SK-N-MC (cell line): ENCODE measurements at regions not wholly inside any gene's neighbourhood (a gene's known extent, or its start where the extent isn't known, plus 50 kb on each side); places are given as distances from the start of the nearest gene placed in this dataset.
"Not testable (repeated sequence)": the region's sequence is repeated elsewhere in the genome, so short reads cannot be mapped to it uniquely, and the experiment has no call there.

Experiments used
- DNase-seq: peaks from one replicate; pipeline ENCODE4 v3.0.0-alpha.2; 2011; ENCODE audit warnings: low read depth, low spot score
- H3K27ac ChIP-seq: fragments of 200-600 bp; sonication (generic); 2 replicates; pipeline ENCODE4 v1.5.1; 2016; ENCODE audit warnings: mixed run types
- H3K36me3 ChIP-seq: fragments of 200-600 bp; sonication (generic); 2 replicates; pipeline ENCODE4 v1.6.1; 2017; ENCODE audit warnings: antibody characterized with exemption, low read length, mixed read lengths; ENCODE audit not compliant: insufficient read depth
- H3K4me3 ChIP-seq: fragments of 200-600 bp; sonication (generic); 2 replicates; pipeline ENCODE4 v1.5.1; 2016
- H3K9ac ChIP-seq: fragments of 200-600 bp; sonication (generic); 2 replicates; pipeline ENCODE4 v1.8.0; 2017; ENCODE audit warnings: mixed run types, mixed read lengths; ENCODE audit not compliant: insufficient read length
- H3K9me3 ChIP-seq: fragments of 200-600 bp; sonication (generic); 2 replicates; pipeline ENCODE4 v1.6.1; 2017; ENCODE audit warnings: low read depth, mild to moderate bottlenecking, antibody characterized with exemption, low read length, moderate library complexity, mixed read lengths
- EZH2 ChIP-seq: fragments of 200-600 bp; sonication (generic); IDR thresholded peaks from one replicate; pipeline ENCODE4 v1.6.1; 2017; ENCODE audit warnings: antibody characterized with exemption
- FOXP2 ChIP-seq: optimal IDR thresholded peaks from 2 replicates; pipeline ENCODE3; 2011; ENCODE audit warnings: mild to moderate bottlenecking, moderate library complexity; ENCODE audit not compliant: insufficient read depth; ENCODE audit errors: extremely low read length, control extremely low read depth
- POLR2AphosphoS5 ChIP-seq: IDR thresholded peaks from 2 replicates; pipeline ENCODE4 v1.6.1; 2012; ENCODE audit warnings: mild to moderate bottlenecking, low read depth, low read length, borderline replicate concordance

- no peaks in the 10 kb centered on the region for H3K9me3 ChIP-seq
- no peak overlapping the region for H3K9ac ChIP-seq
- H3K27ac ChIP-seq = no peak overlapping the region
- no peak for TF ChIP-seq FOXP2
- TF ChIP-seq EZH2 = no peak
- no peak for TF ChIP-seq POLR2AphosphoS5
- no peak overlapping the region for H3K4me3 ChIP-seq
- no peak for DNase-seq
- no peaks in the 10 kb centered on the region for H3K36me3 ChIP-seq
Measured at GRCh38 chr2:16222326-16222725, 282.0 kb downstream of the MYCN start.

- Histone ChIP-seq H3K9ac (no peak overlapping the region), H3K36me3 (no peaks in the 10 kb centered on the region), H3K4me3 (no peak overlapping the region), H3K9me3 (no peaks in the 10 kb centered on the region), H3K27ac (no peak overlapping the region)
- no peak for TF ChIP-seq POLR2AphosphoS5
- no peak for TF ChIP-seq EZH2
- no peak for TF ChIP-seq FOXP2
- DNase-seq = no peak
Measured at GRCh38 chr2:16221461-16222010, 281.2 kb downstream of the MYCN start.

DNA sequence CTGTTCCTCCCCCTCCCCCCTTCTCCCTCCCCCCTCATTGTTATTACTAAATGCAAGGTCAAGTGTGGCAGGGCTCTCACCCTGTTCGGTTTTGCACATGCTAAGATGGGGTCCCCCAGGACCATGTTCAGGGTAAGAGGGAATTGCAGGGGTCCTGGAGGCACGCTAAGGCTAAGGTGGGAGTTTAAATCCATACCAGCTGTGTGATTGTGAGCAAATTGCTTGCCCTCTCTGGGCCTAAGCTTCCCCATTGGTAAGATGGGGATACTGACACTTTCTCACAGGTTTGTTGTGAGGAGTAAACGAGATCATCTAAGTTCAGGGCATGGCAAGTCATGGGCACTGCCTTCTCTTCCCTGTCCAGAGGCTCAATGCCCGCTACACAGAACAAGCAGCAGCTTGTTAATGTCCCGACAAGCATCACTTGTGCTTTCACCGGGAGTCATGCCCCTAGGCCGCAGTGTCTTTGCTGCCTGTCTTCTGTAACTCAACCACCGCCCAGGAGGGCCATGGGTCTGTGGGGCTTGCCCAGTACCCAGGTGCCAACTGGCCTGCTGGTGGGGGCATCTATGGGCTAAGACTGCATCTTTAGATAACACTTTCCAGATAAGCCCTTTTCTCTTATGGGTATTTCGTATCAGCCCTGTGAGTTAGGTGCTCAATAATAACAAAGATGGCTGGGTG, 279.1 kb downstream of the MYCN start:
- no peaks in the 10 kb centered on the region for H3K9me3 ChIP-seq
- H3K36me3 ChIP-seq = no peaks in the 10 kb centered on the region
- DNase-seq = no peak
- TF ChIP-seq POLR2AphosphoS5 (no peak), FOXP2 (no peak), EZH2 (no peak)
- H3K27ac ChIP-seq = no peak overlapping the region
- no peak overlapping the region for H3K9ac ChIP-seq
- no peak overlapping the region for H3K4me3 ChIP-seq

DNA sequence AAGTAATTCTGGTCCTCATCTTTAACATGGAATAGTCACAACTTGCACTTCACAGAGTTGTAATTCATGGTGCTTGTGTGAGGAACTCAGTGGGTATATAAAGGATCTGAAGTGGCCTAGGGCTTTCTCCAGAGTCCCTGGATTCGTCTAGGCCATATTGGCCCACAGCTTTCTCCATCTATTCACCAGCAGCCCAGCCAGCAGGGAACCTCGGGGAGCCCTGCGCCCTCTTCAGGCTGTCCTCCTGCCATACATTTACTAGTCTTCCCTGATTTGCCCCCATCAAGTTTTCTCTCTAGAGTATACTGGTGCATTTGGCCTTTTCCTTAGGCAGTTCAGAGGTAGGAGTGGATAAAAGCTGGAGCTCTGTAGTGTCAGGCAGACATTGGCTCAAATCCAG, 278.3 kb downstream of the MYCN start:
- TF ChIP-seq EZH2 = no peak
- no peak for TF ChIP-seq POLR2AphosphoS5
- no peak for TF ChIP-seq FOXP2
- no peaks in the 10 kb centered on the region for H3K9me3 ChIP-seq
- DNase-seq = no peak
- H3K27ac ChIP-seq = no peak overlapping the region
- no peak overlapping the region for H3K4me3 ChIP-seq
- H3K36me3 ChIP-seq = no peaks in the 10 kb centered on the region
- no peak overlapping the region for H3K9ac ChIP-seq

DNA sequence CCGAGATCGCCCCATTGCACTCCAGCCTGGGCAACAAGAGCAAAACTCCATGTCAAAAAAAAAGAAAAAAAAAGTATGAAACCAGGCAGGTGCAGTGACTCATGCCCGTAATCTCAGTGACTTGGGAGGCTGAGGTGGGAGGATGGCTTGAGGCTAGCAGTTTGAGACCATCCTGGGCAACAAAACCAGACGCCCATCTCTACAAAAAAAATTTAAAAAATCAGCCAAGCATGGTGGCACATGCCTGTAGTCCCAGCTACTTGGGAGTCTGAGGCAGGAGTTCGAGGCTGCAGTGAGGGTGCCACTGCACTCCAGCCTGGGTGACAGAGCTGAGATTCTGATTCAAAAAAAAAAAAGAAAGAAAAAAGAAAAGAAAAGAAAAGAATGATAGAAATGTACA, 277.8 kb downstream of the MYCN start:
- no peak for DNase-seq
- Histone ChIP-seq H3K4me3 (no peak overlapping the region), H3K9ac (no peak overlapping the region), H3K36me3 (no peaks in the 10 kb centered on the region), H3K27ac (no peak overlapping the region), H3K9me3 (no peaks in the 10 kb centered on the region)
- TF ChIP-seq FOXP2 (no peak), EZH2 (no peak), POLR2AphosphoS5 (no peak)

DNA sequence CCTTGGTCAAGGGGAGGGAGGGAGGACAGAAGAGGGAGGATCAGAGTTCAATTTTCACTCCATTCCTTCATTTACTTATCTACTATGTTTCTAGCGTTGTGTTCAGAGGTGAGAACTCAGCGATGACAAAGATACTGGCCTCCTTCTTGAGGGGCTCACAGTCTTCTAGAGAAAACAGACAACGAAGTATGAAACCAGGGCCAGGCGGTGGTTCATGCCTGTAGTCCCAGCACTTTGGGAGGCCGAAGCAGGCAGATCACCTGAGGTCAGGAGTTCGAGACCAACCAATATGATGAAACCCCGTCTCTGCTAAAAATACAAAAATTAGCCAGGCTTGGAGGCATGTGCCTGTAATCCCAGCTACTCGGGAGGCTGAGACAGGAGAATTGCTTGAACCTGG, 277.4 kb downstream of the MYCN start:
- not testable (repeated sequence) for H3K9me3 ChIP-seq, H3K36me3 ChIP-seq, H3K27ac ChIP-seq, H3K4me3 ChIP-seq, DNase-seq, H3K9ac ChIP-seq

DNA sequence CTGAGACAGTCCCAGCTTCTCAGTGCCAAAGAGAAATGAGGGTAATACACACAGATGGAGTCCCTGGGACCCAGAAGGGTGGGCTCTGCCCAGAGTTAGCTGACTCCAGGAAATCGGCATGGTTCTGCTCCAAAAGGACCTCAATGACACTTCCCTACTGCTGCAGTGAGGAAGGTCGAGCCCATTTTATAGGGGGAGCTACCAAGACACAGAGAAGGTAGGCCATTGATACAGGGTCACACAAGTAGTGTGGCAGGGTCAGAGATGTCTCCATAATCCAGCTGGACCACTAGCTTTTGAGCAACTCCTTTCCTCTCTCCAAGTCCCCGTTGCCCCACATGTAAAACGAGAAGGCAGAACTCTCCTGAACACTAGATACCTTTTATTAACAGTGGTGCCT, 276.9 kb downstream of the MYCN start:
- Histone ChIP-seq H3K27ac (no peak overlapping the region), H3K4me3 (no peak overlapping the region), H3K36me3 (no peaks in the 10 kb centered on the region), H3K9me3 (no peaks in the 10 kb centered on the region), H3K9ac (no peak overlapping the region)
- DNase-seq = no peak
- TF ChIP-seq POLR2AphosphoS5 = no peak
- TF ChIP-seq FOXP2 = no peak
- no peak for TF ChIP-seq EZH2

DNA sequence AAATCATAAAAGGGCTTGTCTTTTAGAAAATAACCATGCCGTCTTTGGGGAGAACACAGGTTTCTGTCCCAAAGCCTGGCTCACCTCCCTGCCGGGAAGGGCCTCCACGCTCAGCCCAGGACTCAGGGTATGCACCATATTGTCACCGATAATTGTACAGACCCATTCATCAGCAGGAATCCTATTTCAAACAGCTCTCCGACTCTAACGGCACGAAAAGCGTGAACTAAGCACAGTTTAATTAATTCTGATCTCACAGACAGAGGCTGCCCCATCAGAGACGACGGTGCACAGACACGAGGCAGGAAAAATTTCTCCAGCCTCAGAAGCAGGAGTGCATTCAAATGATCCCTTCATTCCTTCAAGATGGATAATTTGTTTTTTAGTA, 276.2 kb downstream of the MYCN start:
- DNase-seq = no peak
- Histone ChIP-seq H3K4me3 (no peak overlapping the region), H3K36me3 (no peaks in the 10 kb centered on the region), H3K9me3 (no peaks in the 10 kb centered on the region), H3K9ac (no peak overlapping the region), H3K27ac (no peak overlapping the region)
- TF ChIP-seq EZH2 (no peak), POLR2AphosphoS5 (no peak)

DNA sequence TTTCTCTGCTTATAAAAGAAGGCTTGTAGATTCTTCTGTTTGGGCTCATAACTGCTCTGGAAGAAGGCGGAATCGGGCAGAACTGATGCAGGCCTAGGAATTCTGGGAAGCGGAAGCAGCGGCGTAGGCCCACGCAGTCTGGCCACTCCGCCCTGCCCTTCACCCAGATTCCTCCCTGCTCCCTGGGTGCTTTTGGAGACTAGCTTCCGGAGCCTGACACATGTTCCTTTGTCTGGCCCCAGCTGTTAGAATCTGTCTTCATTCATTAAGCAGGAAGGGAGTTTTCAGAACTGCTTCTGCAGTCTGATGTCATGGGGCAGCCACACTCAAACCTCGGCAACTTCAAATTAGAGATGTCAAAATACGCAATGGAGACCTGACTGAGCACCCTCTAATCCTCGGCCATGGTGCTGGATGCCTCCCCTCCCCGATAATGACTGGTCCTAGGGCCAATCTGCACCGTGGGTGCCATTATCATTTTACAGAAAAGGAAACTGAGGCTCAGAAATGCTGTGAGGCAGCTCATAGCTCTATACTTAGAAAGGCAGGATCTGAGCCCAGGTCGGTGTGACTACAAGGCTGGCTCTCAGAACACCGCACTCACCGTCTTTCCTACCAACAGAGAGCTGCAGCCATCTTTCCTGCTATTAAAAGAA, 275.7 kb downstream of the MYCN start:
- no peak for TF ChIP-seq FOXP2
- TF ChIP-seq EZH2 = no peak
- TF ChIP-seq POLR2AphosphoS5 = no peak
- DNase-seq = no peak
- no peaks in the 10 kb centered on the region for H3K9me3 ChIP-seq
- no peak overlapping the region for H3K9ac ChIP-seq
- H3K4me3 ChIP-seq = no peak overlapping the region
- no peaks in the 10 kb centered on the region for H3K36me3 ChIP-seq
- H3K27ac ChIP-seq = no peak overlapping the region
